Duodenal mucosa (tissue), 2 donors: ENCODE measurements at regions not wholly inside any gene's neighbourhood (a gene's known extent, or its start where the extent isn't known, plus 50 kb on each side); places are given as distances from the start of the nearest gene placed in this dataset.
"Not testable (repeated sequence)": the region's sequence is repeated elsewhere in the genome, so short reads cannot be mapped to it uniquely, and the experiment has no call there.

Experiments
- H3K27ac ChIP-seq: one replicate; pipeline ENCODE4 v1.7.0; 2013; ENCODE audit warnings: low read depth, low read length
- H3K27me3 ChIP-seq, 2 donors: one replicate each; pipeline ENCODE4 v1.7.0; 2013; ENCODE audit warnings: low read length in 2 of 2, control low read depth in 1 of 2; ENCODE audit not compliant: insufficient read depth in 2 of 2, control insufficient read depth in 1 of 2
- H3K36me3 ChIP-seq, 2 donors: one replicate each; pipeline ENCODE4 v1.7.0; 2013; ENCODE audit warnings: low read length in 2 of 2, control low read depth in 1 of 2; ENCODE audit not compliant: insufficient read depth in 2 of 2, control insufficient read depth in 1 of 2
- H3K4me1 ChIP-seq, 2 donors: one replicate each; pipeline ENCODE4 v1.7.0; 2013; ENCODE audit warnings: low read length in 2 of 2, control low read depth in 1 of 2; ENCODE audit not compliant: insufficient read depth in 2 of 2, control insufficient read depth in 1 of 2
- H3K4me3 ChIP-seq, 2 donors: one replicate each; pipeline ENCODE4 v1.7.0; 2013; ENCODE audit warnings: low read length in 2 of 2, low read depth in 1 of 2
- H3K9ac ChIP-seq, 2 donors: one replicate each; pipeline ENCODE4 v1.7.0; 2013; ENCODE audit warnings: low read length in 2 of 2, low read depth in 1 of 2
- H3K9me3 ChIP-seq, 2 donors: one replicate each; pipeline ENCODE4 v1.7.0; 2013; ENCODE audit warnings: low read length in 2 of 2, control low read depth in 1 of 2; ENCODE audit not compliant: control insufficient read depth in 1 of 2

- Histone ChIP-seq H3K4me1 (peaks cover 11 to 14% of the 10 kb centered on the region in 2 donors), H3K27ac (peak overlapping the region; percentile 30), H3K4me3 (no peak overlapping the region), H3K9me3 (no peaks in the 10 kb centered on the region), H3K27me3 (no peaks in the 10 kb centered on the region), H3K36me3 (no peaks in the 10 kb centered on the region), H3K9ac (peak overlapping the region in 1 of 2 donors; percentile 39)
Measured at GRCh38 chr3:89946884-89947283, 839.5 kb downstream of the EPHA3 start.

DNA sequence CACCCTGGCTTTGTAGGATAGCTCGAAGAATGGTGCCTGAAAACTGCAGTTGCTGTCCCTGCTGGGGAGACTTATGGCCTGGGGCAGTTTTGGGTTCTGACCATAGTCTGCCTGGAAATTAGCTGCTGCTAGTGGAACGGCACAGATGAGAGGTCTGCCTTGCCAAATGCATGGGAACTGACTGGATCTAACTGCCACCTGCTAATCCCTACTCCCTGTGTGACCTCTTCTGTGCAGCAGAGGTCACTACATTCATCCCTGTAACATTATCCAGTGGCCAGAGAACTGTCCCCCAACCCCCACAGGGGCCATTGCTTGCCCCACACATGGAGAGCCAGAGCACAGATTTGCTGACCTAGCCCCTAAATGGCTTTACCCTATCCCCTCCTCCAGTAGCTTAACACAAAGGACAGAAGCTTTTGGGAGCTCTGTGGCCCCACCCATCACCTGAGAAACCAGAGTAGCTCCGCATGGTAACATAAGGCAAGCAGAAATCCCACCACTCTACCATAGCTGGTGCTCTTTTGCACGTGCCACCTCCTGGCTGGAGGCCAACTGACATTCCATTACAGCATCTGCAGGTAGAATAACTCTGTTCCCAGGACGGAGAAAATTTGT, 840.0 kb downstream of the EPHA3 start:
- Histone ChIP-seq H3K9me3 (no peaks in the 10 kb centered on the region), H3K4me1 (peaks cover 11 to 14% of the 10 kb centered on the region in 2 donors), H3K9ac (peak overlapping the region in 1 of 2 donors; percentile 39), H3K27ac (peak overlapping the region; percentile 30), H3K36me3 (no peaks in the 10 kb centered on the region), H3K27me3 (no peaks in the 10 kb centered on the region), H3K4me3 (no peak overlapping the region)

DNA sequence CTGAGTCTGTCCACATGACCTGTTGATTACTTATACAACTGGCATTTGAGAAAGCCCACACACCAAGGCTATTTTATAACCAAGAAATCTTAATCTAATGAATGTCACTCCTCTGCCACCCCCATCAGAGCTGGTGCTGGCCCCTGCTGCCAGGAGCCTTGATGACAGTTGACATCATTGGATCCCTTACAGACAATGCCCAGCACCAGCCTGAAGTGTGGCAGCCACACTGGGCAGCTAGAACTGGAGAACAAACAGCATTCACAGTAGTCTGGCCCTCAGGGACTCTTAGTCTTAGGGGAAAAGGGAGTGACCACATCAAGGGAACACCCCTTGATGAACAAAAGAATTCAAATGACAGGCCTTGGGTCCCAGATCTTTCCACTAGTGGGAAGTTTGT, 840.6 kb downstream of the EPHA3 start:
- H3K4me3 ChIP-seq: no peak overlapping the region
- no peak overlapping the region for H3K27ac ChIP-seq
- no peaks in the 10 kb centered on the region for H3K36me3 ChIP-seq
- H3K9ac ChIP-seq: no peak overlapping the region
- H3K9me3 ChIP-seq: no peaks in the 10 kb centered on the region
- no peaks in the 10 kb centered on the region for H3K27me3 ChIP-seq
- peaks cover 11 to 14% of the 10 kb centered on the region in 2 donors for H3K4me1 ChIP-seq

DNA sequence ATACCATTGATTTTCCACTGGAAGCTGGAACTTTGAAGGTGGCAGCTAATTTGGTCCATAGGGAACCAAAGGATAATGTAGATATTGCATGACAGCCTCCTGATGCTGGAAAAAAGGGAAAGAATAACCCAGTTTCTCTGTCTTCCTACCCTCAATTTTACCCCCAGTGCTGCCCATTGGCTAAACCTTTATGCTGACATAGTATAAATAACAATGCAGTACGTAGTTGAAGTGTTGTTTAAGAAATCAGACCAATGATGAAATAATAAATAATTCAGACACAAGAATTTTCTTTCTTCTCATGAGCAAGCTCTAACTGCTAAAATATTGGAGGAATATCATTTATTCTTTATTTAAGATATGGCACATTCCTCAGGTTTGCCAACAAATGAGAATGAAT, 843.4 kb downstream of the EPHA3 start:
- H3K4me1 ChIP-seq: peaks cover 11 to 14% of the 10 kb centered on the region in 2 donors
- H3K27me3 ChIP-seq: no peaks in the 10 kb centered on the region
- no peaks in the 10 kb centered on the region for H3K36me3 ChIP-seq
- H3K4me3 ChIP-seq: no peak overlapping the region
- no peaks in the 10 kb centered on the region for H3K9me3 ChIP-seq
- H3K27ac ChIP-seq: no peak overlapping the region
- H3K9ac ChIP-seq: no peak overlapping the region

DNA sequence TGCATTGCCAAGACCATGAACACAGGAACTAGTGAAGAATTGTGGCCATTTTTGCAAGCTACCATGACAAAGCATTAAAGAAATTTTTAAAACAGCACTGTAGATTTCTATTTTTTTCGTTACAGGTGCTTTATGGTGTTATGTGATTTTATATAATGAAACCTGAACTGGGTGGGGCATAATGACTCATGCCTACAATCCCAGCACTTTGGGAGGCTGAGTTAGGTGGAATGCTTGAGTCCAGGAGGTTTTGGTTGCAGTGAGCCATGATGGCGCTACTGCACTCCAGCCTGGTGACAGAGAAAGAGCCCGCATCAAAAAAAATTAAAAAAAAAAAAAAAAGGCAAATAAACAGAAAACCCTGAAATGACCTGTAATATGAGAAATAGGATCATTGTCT, 846.7 kb downstream of the EPHA3 start:
- Histone ChIP-seq H3K9ac (no peak overlapping the region), H3K4me3 (no peak overlapping the region), H3K4me1 (no peaks in the 10 kb centered on the region), H3K9me3 (no peaks in the 10 kb centered on the region), H3K27me3 (no peaks in the 10 kb centered on the region), H3K27ac (no peak overlapping the region), H3K36me3 (no peaks in the 10 kb centered on the region)

DNA sequence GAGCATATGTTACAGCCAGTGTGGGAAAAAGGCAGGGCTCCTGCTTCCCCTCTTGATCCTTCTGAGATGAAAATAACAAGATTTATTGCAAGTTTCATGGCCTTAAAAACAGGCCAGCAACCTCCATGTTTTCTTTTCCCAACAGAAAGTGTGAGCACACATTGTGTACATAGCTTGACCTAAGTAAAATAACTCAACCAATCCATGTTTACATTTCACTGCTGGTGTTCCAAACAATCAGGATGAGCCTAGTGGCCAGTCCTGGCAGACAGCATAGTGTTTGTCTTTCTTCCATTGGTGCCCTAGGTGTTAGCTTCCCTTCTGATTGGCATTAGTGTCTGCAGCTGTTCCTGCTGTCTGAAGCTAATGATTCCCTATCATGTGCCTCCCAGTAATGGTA, 847.7 kb downstream of the EPHA3 start:
- Histone ChIP-seq H3K9me3 (no peaks in the 10 kb centered on the region), H3K27me3 (no peaks in the 10 kb centered on the region), H3K27ac (no peak overlapping the region), H3K9ac (no peak overlapping the region), H3K36me3 (no peaks in the 10 kb centered on the region), H3K4me3 (no peak overlapping the region), H3K4me1 (no peaks in the 10 kb centered on the region)

- no peak overlapping the region for H3K9ac ChIP-seq
Measured at GRCh38 chr3:89957451-89957850, 850.0 kb downstream of the EPHA3 start.

DNA sequence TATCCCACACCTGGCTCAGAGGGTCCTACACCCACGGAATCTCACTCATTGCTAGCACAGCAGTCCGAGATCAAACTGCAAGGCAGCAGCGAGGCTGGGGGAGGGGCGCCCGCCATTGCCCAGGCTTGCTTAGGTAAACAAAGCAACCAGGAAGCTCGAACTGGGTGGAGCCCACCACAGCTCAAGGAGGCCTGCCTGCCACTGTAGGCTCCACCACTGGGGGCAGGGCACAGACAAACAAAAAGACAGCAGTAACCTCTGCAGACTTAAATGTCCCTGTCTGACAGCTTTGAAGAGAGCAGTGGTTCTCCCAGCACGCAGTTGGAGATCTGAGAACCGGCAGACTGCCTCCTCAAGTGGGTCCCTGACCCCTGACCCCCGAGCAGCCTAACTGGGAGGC, 850.7 kb downstream of the EPHA3 start:
- H3K27me3 ChIP-seq, H3K9ac ChIP-seq, H3K4me3 ChIP-seq, H3K9me3 ChIP-seq, H3K27ac ChIP-seq, H3K36me3 ChIP-seq, H3K4me1 ChIP-seq: not testable (repeated sequence)

More at GRCh38 chr3:89957451-89957850, 850.0 kb downstream of the EPHA3 start:
- Histone ChIP-seq H3K4me3 (no peak overlapping the region), H3K27me3 (no peaks in the 10 kb centered on the region), H3K36me3 (no peaks in the 10 kb centered on the region), H3K27ac (no peak overlapping the region), H3K4me1 (no peaks in the 10 kb centered on the region), H3K9me3 (no peaks in the 10 kb centered on the region)

- Histone ChIP-seq H3K9ac (no peak overlapping the region), H3K27ac (no peak overlapping the region), H3K4me3 (no peak overlapping the region), H3K9me3 (peaks cover 0 to 2% of the 10 kb centered on the region in 2 donors), H3K36me3 (no peaks in the 10 kb centered on the region), H3K27me3 (no peaks in the 10 kb centered on the region), H3K4me1 (no peaks in the 10 kb centered on the region)
Measured at GRCh38 chr3:89964347-89964746, 856.9 kb downstream of the EPHA3 start.

DNA sequence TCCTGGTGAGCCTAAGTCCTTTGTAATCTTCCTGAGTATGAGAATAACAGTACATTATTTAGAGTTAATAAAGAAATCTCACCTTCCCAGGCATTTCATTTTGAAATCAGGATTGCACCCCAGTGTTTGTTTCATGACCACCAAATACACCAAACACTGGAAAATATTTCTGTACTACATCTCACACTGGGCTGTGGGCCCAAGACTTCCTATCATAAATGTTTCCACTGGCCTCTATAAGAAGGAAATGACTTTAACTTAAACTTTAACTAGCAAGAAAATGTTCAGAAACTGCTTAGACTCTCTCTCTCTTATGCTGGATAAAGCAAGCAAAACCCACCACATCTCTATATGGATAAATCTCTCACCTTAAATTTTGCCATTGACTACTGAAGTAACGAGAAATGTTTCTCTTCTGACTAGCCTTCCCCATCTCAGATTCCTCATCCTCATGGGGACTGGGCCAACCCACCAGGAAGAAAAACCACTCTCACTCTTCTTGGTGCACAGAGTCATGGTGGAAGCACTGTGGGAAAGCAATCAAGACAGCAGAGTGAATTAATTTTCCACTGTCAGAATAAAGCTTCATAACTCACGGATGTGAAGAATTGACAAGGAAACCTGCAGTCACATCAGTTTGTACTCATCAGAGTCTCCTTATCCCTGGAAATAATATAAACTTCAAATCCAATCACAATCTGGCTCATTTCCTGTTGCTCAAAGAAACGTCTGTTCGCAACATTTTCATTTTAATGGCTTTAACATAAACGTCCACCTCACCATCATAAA, 859.6 kb downstream of the EPHA3 start:
- H3K9me3 ChIP-seq: peaks cover 0 to 2% of the 10 kb centered on the region in 2 donors
- H3K4me3 ChIP-seq: no peak overlapping the region
- H3K4me1 ChIP-seq: no peaks in the 10 kb centered on the region
- H3K36me3 ChIP-seq: no peaks in the 10 kb centered on the region
- H3K9ac ChIP-seq: no peak overlapping the region
- H3K27me3 ChIP-seq: no peaks in the 10 kb centered on the region
- H3K27ac ChIP-seq: no peak overlapping the region
